ENCODE measurements at regions not wholly inside any gene's neighbourhood (a gene's known extent, or its start where the extent isn't known, plus 50 kb on each side); places are given as distances from the start of the nearest gene placed in this dataset.

DNA sequence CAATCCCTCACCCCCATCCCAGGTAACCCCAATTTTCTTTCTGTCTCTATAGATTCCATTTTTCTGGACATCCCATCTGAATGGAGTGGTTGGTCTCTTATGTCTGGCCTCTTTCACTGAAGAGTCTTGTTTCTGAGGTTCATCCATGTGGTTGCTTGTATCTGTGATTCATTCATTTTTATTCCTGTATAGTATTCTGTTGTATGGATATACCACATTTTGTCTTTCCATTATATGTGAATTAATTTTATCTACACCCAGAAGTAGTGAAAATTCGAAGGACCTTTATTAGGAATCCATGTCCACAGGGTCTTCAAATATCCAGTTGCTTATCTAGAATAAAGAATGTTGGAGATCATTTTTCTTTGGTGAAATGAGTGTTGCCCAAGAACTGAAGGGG, 207.6 kb upstream of the MSX2 start:
- Mint-ChIP-seq H3K27ac (no peak overlapping the region), H3K9me3 (peaks cover 4% of the 10 kb centered on the region), H3K27me3 (ENCODE audit: insufficient read depth) (peaks cover 66% of the 10 kb centered on the region), H3K4me3 (no peak overlapping the region), H3K36me3 (ENCODE audit: low read depth) (no peaks in the 10 kb centered on the region), H3K4me1 (peaks cover 33% of the 10 kb centered on the region)
- 93% methylated on average over 1 of the region's 1 CpG; no CpG with 5 or more reads in 1 of the 2 experiments for WGBS, 2 experiments (ENCODE audit: insufficient coverage in 1 of 2, insufficient read length in 1 of 2)
- Histone ChIP-seq H3K9ac (ENCODE audit: extremely low read depth, low read length, poor library complexity, severe bottlenecking) (no peak overlapping the region), H3K27me3 (ENCODE audit: control insufficient read depth, insufficient read depth, low read length, poor library complexity, severe bottlenecking) (peaks cover 7% of the 10 kb centered on the region), H3K4me1 (ENCODE audit: control insufficient read depth, insufficient read depth, low read length) (peaks cover 12% of the 10 kb centered on the region), H3K4me3 (ENCODE audit: low read length) (no peak overlapping the region), H3K27ac (ENCODE audit: low read depth, low read length) (no peak overlapping the region), H3K36me3 (ENCODE audit: control insufficient read depth, insufficient read depth, low read length) (no peaks in the 10 kb centered on the region), H3K9me3 (ENCODE audit: control insufficient read depth, low read length) (peaks cover 8% of the 10 kb centered on the region)
- TF ChIP-seq, protein P1, sequence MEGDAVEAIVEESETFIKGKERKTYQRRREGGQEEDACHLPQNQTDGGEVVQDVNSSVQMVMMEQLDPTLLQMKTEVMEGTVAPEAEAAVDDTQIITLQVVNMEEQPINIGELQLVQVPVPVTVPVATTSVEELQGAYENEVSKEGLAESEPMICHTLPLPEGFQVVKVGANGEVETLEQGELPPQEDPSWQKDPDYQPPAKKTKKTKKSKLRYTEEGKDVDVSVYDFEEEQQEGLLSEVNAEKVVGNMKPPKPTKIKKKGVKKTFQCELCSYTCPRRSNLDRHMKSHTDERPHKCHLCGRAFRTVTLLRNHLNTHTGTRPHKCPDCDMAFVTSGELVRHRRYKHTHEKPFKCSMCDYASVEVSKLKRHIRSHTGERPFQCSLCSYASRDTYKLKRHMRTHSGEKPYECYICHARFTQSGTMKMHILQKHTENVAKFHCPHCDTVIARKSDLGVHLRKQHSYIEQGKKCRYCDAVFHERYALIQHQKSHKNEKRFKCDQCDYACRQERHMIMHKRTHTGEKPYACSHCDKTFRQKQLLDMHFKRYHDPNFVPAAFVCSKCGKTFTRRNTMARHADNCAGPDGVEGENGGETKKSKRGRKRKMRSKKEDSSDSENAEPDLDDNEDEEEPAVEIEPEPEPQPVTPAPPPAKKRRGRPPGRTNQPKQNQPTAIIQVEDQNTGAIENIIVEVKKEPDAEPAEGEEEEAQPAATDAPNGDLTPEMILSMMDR (conservative IDR thresholded peaks at IDR 0.05), result no peak
- DNase-seq, result no peak

- H3K36me3 ChIP-seq (ENCODE audit: control insufficient read depth, insufficient read depth, low read length), result no peaks in the 10 kb centered on the region
- H3K27me3 ChIP-seq (ENCODE audit: control insufficient read depth, insufficient read depth, low read length, poor library complexity, severe bottlenecking), result peaks cover 20% of the 10 kb centered on the region
- H3K4me3 ChIP-seq (ENCODE audit: low read length), result no peak overlapping the region
- peaks cover 75% of the 10 kb centered on the region for H3K27me3 Mint-ChIP-seq (ENCODE audit: insufficient read depth)
- no peak overlapping the region for H3K27ac ChIP-seq (ENCODE audit: low read depth, low read length)
- H3K4me1 Mint-ChIP-seq, result peaks cover 37% of the 10 kb centered on the region
- H3K4me3 Mint-ChIP-seq, result no peak overlapping the region
- 93 to 100% methylated on average over 4 to 7 of the region's 7 CpGs for WGBS, 2 experiments (ENCODE audit: insufficient coverage in 1 of 2, insufficient read length in 1 of 2)
- peaks cover 4% of the 10 kb centered on the region for H3K9me3 Mint-ChIP-seq
- no peak for DNase-seq
- H3K4me1 ChIP-seq (ENCODE audit: control insufficient read depth, insufficient read depth, low read length), result peaks cover 13% of the 10 kb centered on the region
- H3K27ac Mint-ChIP-seq, result no peak overlapping the region
- TF ChIP-seq, protein P1 (conservative IDR thresholded peaks at IDR 0.05), result no peak
- H3K36me3 Mint-ChIP-seq (ENCODE audit: low read depth), result no peaks in the 10 kb centered on the region
- H3K9ac ChIP-seq (ENCODE audit: extremely low read depth, low read length, poor library complexity, severe bottlenecking), result no peak overlapping the region
- peaks cover 8% of the 10 kb centered on the region for H3K9me3 ChIP-seq (ENCODE audit: control insufficient read depth, low read length)
Measured at GRCh38 chr5:174518512-174518911, 205.9 kb upstream of the MSX2 start.

DNA sequence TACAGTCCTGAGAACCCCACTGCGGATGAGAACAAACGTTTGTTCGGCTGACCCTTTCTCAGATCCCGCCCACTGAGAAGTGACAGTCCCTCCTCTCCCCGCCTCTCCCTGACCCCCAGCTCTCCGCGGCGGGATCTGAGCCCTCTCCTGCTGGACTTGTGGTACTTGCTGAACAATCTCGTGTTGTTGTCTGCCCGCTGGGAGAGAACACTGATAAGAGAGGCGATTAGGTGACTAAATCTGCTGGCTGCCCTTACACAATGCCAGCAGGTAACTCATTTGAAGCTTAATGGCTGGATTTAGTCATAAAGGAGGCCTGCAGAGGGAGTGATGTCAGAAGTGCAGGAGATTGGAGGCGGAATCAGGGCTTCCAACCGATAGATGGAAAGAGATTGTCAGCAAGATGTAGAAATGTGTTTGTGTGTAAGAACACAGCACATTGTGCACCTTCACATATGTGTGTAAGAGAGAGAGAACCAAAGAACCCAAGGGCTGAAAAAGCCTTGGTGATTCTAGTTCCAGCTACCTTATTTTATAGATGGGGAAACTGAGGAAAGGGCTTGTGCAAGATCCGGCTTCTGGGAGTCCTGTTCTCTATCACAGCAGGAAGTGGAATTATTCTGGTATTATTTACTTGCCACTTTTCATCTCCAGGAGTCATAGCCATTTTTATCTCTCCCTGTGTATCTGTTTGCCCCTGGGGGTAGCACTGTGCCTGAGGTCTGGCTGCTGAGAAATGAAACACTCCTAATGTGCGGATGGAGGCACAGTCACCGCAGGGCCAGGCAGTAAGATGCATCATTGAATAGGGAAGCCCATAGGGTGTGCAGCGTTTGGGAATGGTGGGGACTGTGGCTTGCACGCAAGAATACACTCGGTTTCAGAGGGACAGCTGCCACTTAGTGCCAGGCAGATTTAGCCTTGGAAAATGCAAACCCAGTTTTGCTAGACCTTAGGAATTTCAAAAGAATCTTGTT, 203.7 kb upstream of the MSX2 start:
- no peak overlapping the region for H3K27ac ChIP-seq (ENCODE audit: low read depth, low read length)
- H3K4me3 ChIP-seq (ENCODE audit: low read length), result no peak overlapping the region
- Mint-ChIP-seq H3K9me3 (peaks cover 4% of the 10 kb centered on the region), H3K27me3 (ENCODE audit: insufficient read depth) (peaks cover 65% of the 10 kb centered on the region), H3K4me3 (no peak overlapping the region), H3K4me1 (peaks cover 44% of the 10 kb centered on the region), H3K36me3 (ENCODE audit: low read depth) (no peaks in the 10 kb centered on the region), H3K27ac (peak overlapping the region; percentile 7)
- peaks cover 9% of the 10 kb centered on the region for H3K4me1 ChIP-seq (ENCODE audit: control insufficient read depth, insufficient read depth, low read length)
- no peaks in the 10 kb centered on the region for H3K36me3 ChIP-seq (ENCODE audit: control insufficient read depth, insufficient read depth, low read length)
- H3K27me3 ChIP-seq (ENCODE audit: control insufficient read depth, insufficient read depth, low read length, poor library complexity, severe bottlenecking), result peaks cover 20% of the 10 kb centered on the region
- peaks cover 13% of the 10 kb centered on the region for H3K9me3 ChIP-seq (ENCODE audit: control insufficient read depth, low read length)
- H3K9ac ChIP-seq (ENCODE audit: extremely low read depth, low read length, poor library complexity, severe bottlenecking), result no peak overlapping the region
- TF ChIP-seq, protein P1 (conservative IDR thresholded peaks at IDR 0.05), result peak; percentile 34
- DNase-seq, result peak; percentile 94
- WGBS, 2 experiments (ENCODE audit: insufficient coverage in 1 of 2, insufficient read length in 1 of 2), result 26 to 42% methylated on average over 9 to 19 of the region's 19 CpGs

Data from endodermal cell (in vitro differentiated cells).